K562 (cell line): ENCODE measurements at regions not wholly inside any gene's neighbourhood (a gene's known extent, or its start where the extent isn't known, plus 50 kb on each side); places are given as distances from the start of the nearest gene placed in this dataset.
A peak's percentile ranks its signal among the peaks of the same experiment; 100 is the strongest.

Experiments
- ARNT ChIP-seq, 2 experiments: fragments of 450-650 bp; IDR thresholded peaks; 2 replicates each; pipeline ENCODE4 v1.6.1; 2016; ENCODE audit warnings: mild to moderate bottlenecking in 1 of 2
- CAMTA2 ChIP-seq: fragments of 250-450 bp; sonication (Bioruptor Pico); conservative IDR thresholded peaks from 2 replicates; pipeline ENCODE4 v1.5.1; 2022
- CBX8 ChIP-seq: fragments of 200-600 bp; sonication (generic); IDR thresholded peaks from 2 replicates; pipeline ENCODE4 v1.6.1; 2012; ENCODE audit warnings: borderline replicate concordance, mixed run types, low read depth, mild to moderate bottlenecking, moderate library complexity, mixed read lengths, low read length, control low read depth, inconsistent platforms; ENCODE audit not compliant: poor library complexity, severe bottlenecking; ENCODE audit errors: extremely low read depth
- CREM ChIP-seq: IDR thresholded peaks from 2 replicates; pipeline ENCODE4 v1.6.1; 2014; ENCODE audit warnings: antibody characterized with exemption, low read depth
- HDGF ChIP-seq: fragments of 450-650 bp; IDR thresholded peaks from 2 replicates; pipeline ENCODE4 v1.6.1; 2016
- KDM5B ChIP-seq: fragments of 200-600 bp; sonication (generic); IDR thresholded peaks from 2 replicates; pipeline ENCODE4 v1.6.1; 2012; ENCODE audit warnings: low read depth, mild to moderate bottlenecking, moderate library complexity, low read length, control low read depth, inconsistent platforms; ENCODE audit not compliant: insufficient replicate concordance
- PRPF4 ChIP-seq: fragments of 200-400 bp; formaldehyde crosslinking; IDR thresholded peaks from one replicate; pipeline ENCODE4 v1.6.1; 2017; ENCODE audit warnings: low read length, low read depth, mild to moderate bottlenecking; ENCODE audit not compliant: insufficient read depth, poor library complexity, severe bottlenecking
- RFX7 ChIP-seq: fragments of 250-450 bp; sonication (Bioruptor Pico); IDR thresholded peaks from 2 replicates; pipeline ENCODE4 v1.5.1; 2021; ENCODE audit warnings: mild to moderate bottlenecking
- SIN3A ChIP-seq, 2 experiments: fragments of 150-350 bp in 1 of 2; IDR thresholded peaks; 2 replicates each; pipeline ENCODE4 v1.6.1; 2011 to 2016; ENCODE audit warnings: borderline replicate concordance in 2 of 2, low read depth in 2 of 2, low read length in 2 of 2, mild to moderate bottlenecking in 2 of 2, moderate library complexity in 2 of 2; ENCODE audit not compliant: control insufficient read depth in 1 of 2
- ZBTB26 ChIP-seq: fragments of 450-650 bp; formaldehyde crosslinking; IDR thresholded peaks from 2 replicates; pipeline ENCODE4 v1.4.0; 2022; ENCODE audit warnings: missing genetic modification characterization
- ZBTB40 ChIP-seq, 2 experiments: fragments of 450-650 bp in 1 of 2; sonication (generic) in 1 of 2; formaldehyde crosslinking in 1 of 2; IDR thresholded peaks; 2 replicates each; pipeline versions ENCODE4 v1.7.1 to v1.9.0; 2016 to 2022; ENCODE audit warnings: inconsistent platforms in 1 of 2, mild to moderate bottlenecking in 1 of 2, missing genetic modification reagents in 1 of 2
- ZNF146 ChIP-seq: IDR thresholded peaks from one replicate; pipeline ENCODE4 v1.6.1; 2018; ENCODE audit warnings: missing compliant biosample characterization; ENCODE audit not compliant: unreplicated experiment
- ZNF395 ChIP-seq: fragments of 200-800 bp; sonication (Bioruptor generic); IDR thresholded peaks from 2 replicates; pipeline ENCODE4 v1.6.1; 2017; ENCODE audit warnings: missing genetic modification characterization, missing compliant biosample characterization
- ZNF586 ChIP-seq: fragments of 450-650 bp; formaldehyde crosslinking; conservative IDR thresholded peaks from 2 replicates; pipeline ENCODE4 v1.4.0; 2020; ENCODE audit warnings: mild to moderate bottlenecking, moderate library complexity
- ZNF76 ChIP-seq: fragments of 250-450 bp; sonication (Bioruptor Pico); IDR thresholded peaks from 2 replicates; pipeline ENCODE4 v1.4.0; 2020; ENCODE audit warnings: mild to moderate bottlenecking, moderate library complexity, borderline replicate concordance

- TF ChIP-seq ZNF146 (CRISPR knock-in tag), result no peak
- no peak for TF ChIP-seq SIN3A (IDR thresholded peaks at IDR 0.05; ENCODE audit: borderline replicate concordance in 2 of 2, control insufficient read depth in 1 of 2, low read depth in 2 of 2, low read length in 2 of 2)
- TF ChIP-seq CREM, result no peak
- no peak for TF ChIP-seq RFX7 (CRISPR knock-in tag)
- 0 out of 2 replicates have a peak, but pooled peaks have one; percentile 10 for TF ChIP-seq HDGF
- no peak for TF ChIP-seq CBX8
- TF ChIP-seq KDM5B, result peak; percentile 52
- no peak for TF ChIP-seq CAMTA2 (CRISPR knock-in tag)
- TF ChIP-seq ZBTB40 (IDR thresholded peaks at IDR 0.05), result 0 out of 2 replicates have a peak, but pooled peaks have one; percentile 23
- TF ChIP-seq ZBTB40 (CRISPR knock-in tag; IDR thresholded peaks at IDR 0.05), result no peak
- TF ChIP-seq ZBTB26 (CRISPR knock-in tag), result no peak
- no peak for TF ChIP-seq ZNF76 (CRISPR knock-in tag)
- TF ChIP-seq ZNF586, result no peak
- TF ChIP-seq ZNF395 (CRISPR knock-in tag), result peak; percentile 59; the same call in 1 of the 2 replicates
- no peak for TF ChIP-seq ARNT (IDR thresholded peaks at IDR 0.05)
- no peak for TF ChIP-seq PRPF4
Measured at GRCh38 chr17:36722903-36723263, 121.5 kb downstream of the MRM1 start (continued).
